ENCODE measurements at regions not wholly inside any gene's neighbourhood (a gene's known extent, or its start where the extent isn't known, plus 50 kb on each side); places are given as distances from the start of the nearest gene placed in this dataset.

DNA sequence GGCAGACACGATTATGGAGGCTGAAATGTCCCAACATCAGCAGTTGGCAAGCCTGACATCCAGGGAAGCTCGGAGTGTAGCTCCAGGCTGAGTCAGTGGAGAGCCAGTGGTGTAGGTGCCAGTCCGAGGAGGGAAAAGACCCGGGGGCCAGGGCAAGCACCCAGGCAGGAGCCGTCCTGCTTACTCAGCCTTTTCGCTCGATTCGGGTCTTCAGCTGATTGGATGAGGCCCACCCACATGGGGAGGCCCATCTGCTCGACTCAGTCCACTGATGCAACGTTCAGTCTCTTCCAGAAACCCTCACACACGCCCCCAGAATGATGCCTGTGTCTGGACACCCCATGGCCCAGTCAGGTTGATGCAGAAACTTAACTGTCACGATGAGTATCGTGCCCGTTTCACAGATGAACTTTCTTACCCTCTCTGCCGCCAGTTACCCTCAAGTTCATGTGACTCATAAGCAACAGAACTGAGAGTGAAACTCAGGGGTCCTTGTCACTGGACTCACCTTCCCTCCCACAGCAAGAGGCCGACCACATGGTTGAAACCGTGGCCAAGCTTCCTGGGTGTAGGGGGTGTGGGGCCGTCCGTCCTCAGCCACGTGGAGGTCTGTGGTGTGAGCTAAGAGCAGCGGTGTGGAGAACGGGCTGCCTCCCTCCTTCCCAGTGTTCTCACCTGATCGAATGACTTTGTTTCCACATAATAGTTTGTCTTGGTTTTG, 197.4 kb upstream of the HDAC4 start:
- TF ChIP-seq, protein P1, sequence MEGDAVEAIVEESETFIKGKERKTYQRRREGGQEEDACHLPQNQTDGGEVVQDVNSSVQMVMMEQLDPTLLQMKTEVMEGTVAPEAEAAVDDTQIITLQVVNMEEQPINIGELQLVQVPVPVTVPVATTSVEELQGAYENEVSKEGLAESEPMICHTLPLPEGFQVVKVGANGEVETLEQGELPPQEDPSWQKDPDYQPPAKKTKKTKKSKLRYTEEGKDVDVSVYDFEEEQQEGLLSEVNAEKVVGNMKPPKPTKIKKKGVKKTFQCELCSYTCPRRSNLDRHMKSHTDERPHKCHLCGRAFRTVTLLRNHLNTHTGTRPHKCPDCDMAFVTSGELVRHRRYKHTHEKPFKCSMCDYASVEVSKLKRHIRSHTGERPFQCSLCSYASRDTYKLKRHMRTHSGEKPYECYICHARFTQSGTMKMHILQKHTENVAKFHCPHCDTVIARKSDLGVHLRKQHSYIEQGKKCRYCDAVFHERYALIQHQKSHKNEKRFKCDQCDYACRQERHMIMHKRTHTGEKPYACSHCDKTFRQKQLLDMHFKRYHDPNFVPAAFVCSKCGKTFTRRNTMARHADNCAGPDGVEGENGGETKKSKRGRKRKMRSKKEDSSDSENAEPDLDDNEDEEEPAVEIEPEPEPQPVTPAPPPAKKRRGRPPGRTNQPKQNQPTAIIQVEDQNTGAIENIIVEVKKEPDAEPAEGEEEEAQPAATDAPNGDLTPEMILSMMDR (IDR thresholded peaks at IDR 0.05), result no peak
- TF ChIP-seq POLR2A (IDR thresholded peaks at IDR 0.05), result no peak
